ENCODE measurements at regions not wholly inside any gene's neighbourhood (a gene's known extent, or its start where the extent isn't known, plus 50 kb on each side); places are given as distances from the start of the nearest gene placed in this dataset.

DNA sequence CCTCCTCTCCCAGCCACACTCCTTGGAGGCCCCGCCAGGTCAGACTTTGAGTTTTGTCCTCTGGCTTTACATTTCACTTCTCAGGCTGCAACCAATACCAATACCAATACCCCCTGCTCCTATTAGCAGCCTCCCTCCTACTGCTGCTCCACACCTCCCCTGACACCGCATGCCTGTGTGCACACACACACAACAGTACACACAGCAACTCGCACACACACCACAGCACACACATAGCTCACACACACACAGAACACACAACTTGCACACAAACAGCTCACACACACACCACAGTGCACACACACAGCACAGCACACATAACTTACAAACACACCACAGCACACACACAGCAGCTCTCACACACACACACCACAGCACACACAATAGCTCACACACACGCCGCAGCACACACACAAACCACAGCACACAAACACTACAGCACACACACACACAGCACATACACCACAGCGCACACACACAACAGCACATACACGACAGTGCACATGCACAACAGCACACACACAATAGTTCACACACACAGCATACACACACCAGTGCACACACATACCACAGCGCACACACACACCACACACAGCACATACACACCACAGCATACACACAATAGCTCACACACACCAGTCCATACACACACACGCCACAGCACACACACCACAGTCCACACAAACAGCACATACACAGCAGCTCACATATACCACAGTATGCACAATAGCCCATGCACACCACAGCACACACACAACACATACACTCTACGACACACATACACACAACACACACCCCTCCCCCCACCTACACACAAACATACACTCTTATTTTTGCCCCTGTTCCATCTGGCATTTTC lies 204.7 kb downstream of the UACA start:
- WGBS, result 86% methylated on average over 10 of the region's 10 CpGs
- intact Hi-C loops (cut with DNase I), result no loop called here
- no peak for DNase-seq (ENCODE audit: extremely low spot score)

DNA sequence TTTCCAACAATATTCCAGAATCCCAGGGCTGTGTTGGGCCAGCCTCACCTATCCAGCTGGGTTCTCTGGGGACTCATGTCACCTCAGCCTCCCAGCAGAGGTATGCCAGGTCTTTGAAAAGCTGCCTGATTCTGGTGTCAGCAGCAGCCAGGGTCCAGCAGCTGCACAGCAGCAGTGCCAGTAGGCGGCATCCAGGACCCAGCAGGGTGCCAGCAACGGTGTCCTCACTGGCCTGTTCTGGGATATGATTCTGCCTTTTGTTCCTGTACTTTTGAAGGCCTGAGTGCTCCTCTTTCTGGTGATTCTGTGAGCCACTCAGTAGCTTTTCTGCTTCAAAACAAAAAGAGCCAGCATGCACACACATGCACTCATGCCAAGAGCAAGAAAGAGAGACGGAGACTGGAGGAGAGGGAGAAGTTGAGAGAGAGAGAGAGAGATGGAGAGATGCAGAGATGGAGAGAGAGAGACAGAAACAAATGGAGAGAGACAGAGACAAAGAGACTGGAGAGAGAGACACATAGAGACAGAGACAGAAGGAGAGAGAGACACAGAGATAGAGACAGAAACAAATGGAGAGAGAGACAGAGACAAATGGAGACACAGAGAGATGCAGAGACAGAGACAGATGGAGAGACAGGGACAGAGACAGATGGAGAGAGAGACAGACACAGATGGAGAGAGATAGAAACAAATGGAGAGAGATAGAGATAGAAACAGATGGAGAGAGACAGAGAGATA lies 205.7 kb downstream of the UACA start:
- TF ChIP-seq POLR2AphosphoS5 (IDR thresholded peaks at IDR 0.05) (no peak), EP300 (IDR thresholded peaks at IDR 0.05) (no peak), POLR2A (IDR thresholded peaks at IDR 0.05; ENCODE audit: low read depth) (no peak)
- TF ChIP-seq, protein P1, sequence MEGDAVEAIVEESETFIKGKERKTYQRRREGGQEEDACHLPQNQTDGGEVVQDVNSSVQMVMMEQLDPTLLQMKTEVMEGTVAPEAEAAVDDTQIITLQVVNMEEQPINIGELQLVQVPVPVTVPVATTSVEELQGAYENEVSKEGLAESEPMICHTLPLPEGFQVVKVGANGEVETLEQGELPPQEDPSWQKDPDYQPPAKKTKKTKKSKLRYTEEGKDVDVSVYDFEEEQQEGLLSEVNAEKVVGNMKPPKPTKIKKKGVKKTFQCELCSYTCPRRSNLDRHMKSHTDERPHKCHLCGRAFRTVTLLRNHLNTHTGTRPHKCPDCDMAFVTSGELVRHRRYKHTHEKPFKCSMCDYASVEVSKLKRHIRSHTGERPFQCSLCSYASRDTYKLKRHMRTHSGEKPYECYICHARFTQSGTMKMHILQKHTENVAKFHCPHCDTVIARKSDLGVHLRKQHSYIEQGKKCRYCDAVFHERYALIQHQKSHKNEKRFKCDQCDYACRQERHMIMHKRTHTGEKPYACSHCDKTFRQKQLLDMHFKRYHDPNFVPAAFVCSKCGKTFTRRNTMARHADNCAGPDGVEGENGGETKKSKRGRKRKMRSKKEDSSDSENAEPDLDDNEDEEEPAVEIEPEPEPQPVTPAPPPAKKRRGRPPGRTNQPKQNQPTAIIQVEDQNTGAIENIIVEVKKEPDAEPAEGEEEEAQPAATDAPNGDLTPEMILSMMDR (IDR thresholded peaks at IDR 0.05), result no peak

More for the DNA sequence above, 204.7 kb downstream of the UACA start:
- Histone ChIP-seq H3K27me3 (peaks cover 0 to 14% (median 0%) of the 10 kb centered on the region in 4 donors), H3K4me3 (no peak overlapping the region), H3K36me3 (no peaks in the 10 kb centered on the region), H3K27ac (replicated peaks in 1 of 4) (no peak overlapping the region), H3K4me1 (peaks cover 6 to 12% (median 10%) of the 10 kb centered on the region in 4 donors), H3K9me3 (no peaks in the 10 kb centered on the region)
- TF ChIP-seq POLR2A (IDR thresholded peaks at IDR 0.05; ENCODE audit: low read depth), result no peak

DNA sequence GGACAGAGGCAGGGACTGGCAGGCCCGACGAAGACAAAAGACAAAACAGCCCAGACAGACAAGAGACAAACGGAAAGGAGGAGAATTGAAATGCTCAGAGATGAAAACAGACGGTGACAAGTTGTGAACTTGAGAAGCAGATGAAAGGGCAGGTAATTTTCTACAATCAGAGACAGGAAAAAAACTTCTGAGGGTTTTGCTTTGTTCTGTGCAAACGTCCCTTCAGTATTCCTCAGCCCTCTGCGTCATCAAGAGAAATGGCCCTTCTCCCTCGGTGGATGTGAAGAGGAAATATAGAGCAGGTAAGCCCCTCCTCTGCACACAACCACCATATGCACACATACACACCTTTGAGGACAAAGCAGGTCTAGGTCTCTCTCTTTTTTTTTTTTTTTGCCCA lies 206.6 kb downstream of the UACA start:
- 72% methylated on average over 7 of the region's 7 CpGs for WGBS
- H3K9me3 ChIP-seq, result no peaks in the 10 kb centered on the region
- peaks cover 0 to 2% (median 0%) of the 10 kb centered on the region in 4 donors for H3K27me3 ChIP-seq
- no peak overlapping the region for H3K4me3 ChIP-seq
- H3K36me3 ChIP-seq, result no peaks in the 10 kb centered on the region
- intact Hi-C loops (cut with DNase I), result no loop called here
- no peak overlapping the region for H3K27ac ChIP-seq (replicated peaks in 1 of 4)
- TF ChIP-seq EP300 (IDR thresholded peaks at IDR 0.05) (no peak), POLR2AphosphoS5 (IDR thresholded peaks at IDR 0.05) (no peak), POLR2A (IDR thresholded peaks at IDR 0.05; ENCODE audit: low read depth) (no peak)
- TF ChIP-seq, protein P1 (IDR thresholded peaks at IDR 0.05), result no peak
- H3K4me1 ChIP-seq, result peaks cover 6 to 12% (median 10%) of the 10 kb centered on the region in 4 donors
- no peak for DNase-seq (ENCODE audit: extremely low spot score)

More for the DNA sequence above, 205.7 kb downstream of the UACA start:
- intact Hi-C loops (cut with DNase I), result no loop called here
- Histone ChIP-seq H3K36me3 (no peaks in the 10 kb centered on the region), H3K27me3 (peaks cover 0 to 6% (median 0%) of the 10 kb centered on the region in 4 donors), H3K9me3 (no peaks in the 10 kb centered on the region), H3K4me3 (no peak overlapping the region), H3K27ac (replicated peaks in 1 of 4) (no peak overlapping the region), H3K4me1 (peaks cover 6 to 12% (median 10%) of the 10 kb centered on the region in 4 donors)
- WGBS, result 83% methylated on average over 3 of the region's 3 CpGs
- DNase-seq (ENCODE audit: extremely low spot score), result no peak

DNA sequence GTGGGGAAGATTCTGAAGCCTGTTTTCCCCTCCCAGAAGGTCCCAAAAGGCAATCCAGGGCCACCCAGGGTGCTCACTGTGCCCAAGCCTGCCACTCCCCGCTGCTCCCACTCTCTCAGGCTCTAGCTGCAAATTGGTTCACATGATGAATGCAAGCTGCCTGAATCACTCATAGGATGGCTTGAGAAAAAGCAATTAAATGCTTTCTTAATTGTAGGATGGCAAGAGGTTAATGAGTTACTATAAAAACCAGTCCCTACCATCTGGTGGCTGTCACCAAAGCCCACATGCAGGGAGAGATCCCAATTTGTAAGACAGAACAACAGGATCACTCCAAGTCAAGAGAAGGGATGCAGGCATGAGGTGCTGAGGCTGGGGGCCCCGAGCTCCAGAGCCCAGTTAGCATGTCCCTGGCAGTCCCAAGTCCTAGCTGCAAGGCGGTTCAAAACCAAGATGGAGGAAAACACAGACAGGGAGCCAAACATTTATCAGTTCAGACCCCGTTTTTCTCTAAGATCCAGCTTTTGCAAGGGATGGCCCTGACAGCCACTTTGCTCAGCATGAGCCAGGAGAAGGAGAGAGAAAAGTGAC lies 207.1 kb downstream of the UACA start:
- no peak overlapping the region for H3K4me3 ChIP-seq
- 92% methylated on average over 4 of the region's 4 CpGs for WGBS
- intact Hi-C loops (cut with DNase I), result no loop called here
- no peak overlapping the region for H3K27ac ChIP-seq (replicated peaks in 1 of 4)
- TF ChIP-seq POLR2A (IDR thresholded peaks at IDR 0.05; ENCODE audit: low read depth) (no peak), POLR2AphosphoS5 (IDR thresholded peaks at IDR 0.05) (no peak), EP300 (IDR thresholded peaks at IDR 0.05) (no peak)
- TF ChIP-seq, protein P1 (IDR thresholded peaks at IDR 0.05), result no peak
- H3K27me3 ChIP-seq, result no peaks in the 10 kb centered on the region
- peaks cover 6 to 12% (median 10%) of the 10 kb centered on the region in 4 donors for H3K4me1 ChIP-seq
- H3K9me3 ChIP-seq, result no peaks in the 10 kb centered on the region
- no peak for DNase-seq (ENCODE audit: extremely low spot score)
- H3K36me3 ChIP-seq, result no peaks in the 10 kb centered on the region

DNA sequence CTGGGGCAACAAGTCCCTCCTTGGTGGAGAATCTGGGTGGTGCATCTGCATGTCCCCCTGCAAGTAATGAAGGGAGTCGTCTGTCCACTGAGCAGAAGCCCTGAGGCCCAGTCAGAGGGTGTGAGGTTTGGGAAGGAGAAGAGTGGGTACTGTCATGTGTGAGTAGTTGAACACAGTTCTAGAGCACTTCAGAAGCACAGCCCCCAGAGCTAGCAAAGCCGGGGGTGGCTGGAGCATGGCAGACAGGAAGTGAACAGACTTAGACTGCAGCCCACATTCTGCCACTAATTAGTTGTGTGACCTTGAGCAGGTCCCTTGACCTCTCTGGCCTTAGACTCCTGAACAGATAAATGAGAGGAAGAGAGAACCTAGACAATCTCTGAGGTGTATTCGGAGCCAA lies 207.6 kb downstream of the UACA start:
- H3K9me3 ChIP-seq, result no peaks in the 10 kb centered on the region
- no peak for DNase-seq (ENCODE audit: extremely low spot score)
- H3K4me1 ChIP-seq, result peaks cover 6 to 12% (median 10%) of the 10 kb centered on the region in 4 donors
- no peak overlapping the region for H3K27ac ChIP-seq (replicated peaks in 1 of 4)
- H3K4me3 ChIP-seq, result no peak overlapping the region
- H3K36me3 ChIP-seq, result no peaks in the 10 kb centered on the region
- H3K27me3 ChIP-seq, result no peaks in the 10 kb centered on the region
- no peak for TF ChIP-seq POLR2AphosphoS5 (IDR thresholded peaks at IDR 0.05)
- TF ChIP-seq, protein P1 (IDR thresholded peaks at IDR 0.05), result no peak
- TF ChIP-seq POLR2A (IDR thresholded peaks at IDR 0.05; ENCODE audit: low read depth), result no peak
- no peak for TF ChIP-seq EP300 (IDR thresholded peaks at IDR 0.05)
- 79% methylated on average over 3 of the region's 3 CpGs for WGBS
- intact Hi-C loops (cut with DNase I), result no loop called here
